HepG2 (cell line): ENCODE measurements at regions not wholly inside any gene's neighbourhood (a gene's known extent, or its start where the extent isn't known, plus 50 kb on each side); places are given as distances from the start of the nearest gene placed in this dataset.

Experiments
- CREM ChIP-seq, 2 experiments: sonication (generic) in 1 of 2; formaldehyde crosslinking in 1 of 2; IDR thresholded peaks; 2 replicates each; pipeline versions ENCODE4 v1.4.0 to v1.6.1; 2016 to 2020; ENCODE audit warnings: antibody characterized with exemption in 1 of 2, mild to moderate bottlenecking in 1 of 2, missing genetic modification reagents in 1 of 2
- EZH2 ChIP-seq: conservative IDR thresholded peaks from 2 replicates; pipeline ENCODE4 v1.6.1; 2012; ENCODE audit warnings: mild to moderate bottlenecking, low read depth, low read length, moderate library complexity
- HES4 ChIP-seq: sonication (generic); formaldehyde crosslinking; IDR thresholded peaks from 2 replicates; pipeline ENCODE4 v1.9.0; 2021; ENCODE audit warnings: mild to moderate bottlenecking, missing genetic modification reagents, borderline replicate concordance
- PHF21A ChIP-seq: sonication (generic); formaldehyde crosslinking; IDR thresholded peaks from 2 replicates; pipeline ENCODE4 v1.5.0; 2020; ENCODE audit warnings: mild to moderate bottlenecking, missing genetic modification reagents
- TOPORS ChIP-seq: sonication (generic); formaldehyde crosslinking; IDR thresholded peaks from 2 replicates; pipeline ENCODE4 v1.8.0; 2023; ENCODE audit warnings: mild to moderate bottlenecking, missing genetic modification reagents
- YY1 ChIP-seq: IDR thresholded peaks from 2 replicates; pipeline ENCODE4 v1.6.1; 2011; ENCODE audit warnings: low read length, low read depth, moderate library complexity, mild to moderate bottlenecking; ENCODE audit not compliant: insufficient read depth, insufficient replicate concordance
- ZBTB43 ChIP-seq: sonication (generic); formaldehyde crosslinking; conservative IDR thresholded peaks from 2 replicates; pipeline ENCODE4 v1.4.0; 2020; ENCODE audit warnings: missing genetic modification reagents
- ZNF274 ChIP-seq: sonication (generic); formaldehyde crosslinking; IDR thresholded peaks from 2 replicates; pipeline ENCODE4 v1.5.1; 2020; ENCODE audit warnings: mild to moderate bottlenecking, missing genetic modification reagents
- TF ChIP-seq, protein P1 (sequence below): sonication (generic); formaldehyde crosslinking; IDR thresholded peaks from 2 replicates; pipeline ENCODE4 v1.9.0; 2021; ENCODE audit warnings: missing genetic modification reagents, borderline replicate concordance
- TF ChIP-seq, protein P2 (sequence below): sonication (generic); formaldehyde crosslinking; IDR thresholded peaks from 2 replicates; pipeline ENCODE4 v1.4.0; 2020; ENCODE audit warnings: missing genetic modification reagents, mild to moderate bottlenecking, borderline replicate concordance

GRCh38 chr21:24470852-24471251, 1136.4 kb downstream of the MRPL39 start:
- TF ChIP-seq TOPORS (no peak), EZH2 (no peak), CREM (IDR thresholded peaks at IDR 0.05) (no peak), CREM (CRISPR knock-in tag; IDR thresholded peaks at IDR 0.05) (no peak), ZNF274 (CRISPR knock-in tag) (no peak), HES4 (no peak), YY1 (no peak), PHF21A (CRISPR knock-in tag) (no peak), ZBTB43 (CRISPR knock-in tag) (no peak)
- TF ChIP-seq, protein P1, sequence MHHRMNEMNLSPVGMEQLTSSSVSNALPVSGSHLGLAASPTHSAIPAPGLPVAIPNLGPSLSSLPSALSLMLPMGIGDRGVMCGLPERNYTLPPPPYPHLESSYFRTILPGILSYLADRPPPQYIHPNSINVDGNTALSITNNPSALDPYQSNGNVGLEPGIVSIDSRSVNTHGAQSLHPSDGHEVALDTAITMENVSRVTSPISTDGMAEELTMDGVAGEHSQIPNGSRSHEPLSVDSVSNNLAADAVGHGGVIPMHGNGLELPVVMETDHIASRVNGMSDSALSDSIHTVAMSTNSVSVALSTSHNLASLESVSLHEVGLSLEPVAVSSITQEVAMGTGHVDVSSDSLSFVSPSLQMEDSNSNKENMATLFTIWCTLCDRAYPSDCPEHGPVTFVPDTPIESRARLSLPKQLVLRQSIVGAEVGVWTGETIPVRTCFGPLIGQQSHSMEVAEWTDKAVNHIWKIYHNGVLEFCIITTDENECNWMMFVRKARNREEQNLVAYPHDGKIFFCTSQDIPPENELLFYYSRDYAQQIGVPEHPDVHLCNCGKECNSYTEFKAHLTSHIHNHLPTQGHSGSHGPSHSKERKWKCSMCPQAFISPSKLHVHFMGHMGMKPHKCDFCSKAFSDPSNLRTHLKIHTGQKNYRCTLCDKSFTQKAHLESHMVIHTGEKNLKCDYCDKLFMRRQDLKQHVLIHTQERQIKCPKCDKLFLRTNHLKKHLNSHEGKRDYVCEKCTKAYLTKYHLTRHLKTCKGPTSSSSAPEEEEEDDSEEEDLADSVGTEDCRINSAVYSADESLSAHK (CRISPR knock-in tag), result no peak
- TF ChIP-seq, protein P2, sequence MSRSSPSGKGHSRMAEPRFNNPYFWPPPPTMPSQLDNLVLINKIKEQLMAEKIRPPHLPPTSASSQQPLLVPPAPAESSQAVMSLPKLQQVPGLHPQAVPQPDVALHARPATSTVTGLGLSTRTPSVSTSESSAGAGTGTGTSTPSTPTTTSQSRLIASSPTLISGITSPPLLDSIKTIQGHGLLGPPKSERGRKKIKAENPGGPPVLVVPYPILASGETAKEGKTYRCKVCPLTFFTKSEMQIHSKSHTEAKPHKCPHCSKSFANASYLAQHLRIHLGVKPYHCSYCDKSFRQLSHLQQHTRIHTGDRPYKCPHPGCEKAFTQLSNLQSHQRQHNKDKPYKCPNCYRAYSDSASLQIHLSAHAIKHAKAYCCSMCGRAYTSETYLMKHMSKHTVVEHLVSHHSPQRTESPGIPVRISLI (CRISPR knock-in tag), result no peak
